ENCODE measurements at regions not wholly inside any gene's neighbourhood (a gene's known extent, or its start where the extent isn't known, plus 50 kb on each side); places are given as distances from the start of the nearest gene placed in this dataset.

- no peak for DNase-seq
Measured at GRCh38 chr21:37967036-37967435, 50.8 kb upstream of the KCNJ6 start.

GRCh38 chr21:37968744-37969143, 52.5 kb upstream of the KCNJ6 start:
- DNase-seq: no peak

GRCh38 chr21:37970548-37970947, 54.3 kb upstream of the KCNJ6 start:
- no peak for DNase-seq

- DNase-seq: no peak
Measured at GRCh38 chr21:37971390-37971950, 55.2 kb upstream of the KCNJ6 start.

GRCh38 chr21:37974081-37974480, 57.8 kb upstream of the KCNJ6 start:
- DNase-seq: no peak

- DNase-seq: no peak
Measured at GRCh38 chr21:37982496-37983318, 66.5 kb upstream of the KCNJ6 start.

- DNase-seq: no peak
Measured at GRCh38 chr21:37983336-37984095, 67.3 kb upstream of the KCNJ6 start.

- no peak for DNase-seq
Measured at GRCh38 chr21:37984416-37984815, 68.2 kb upstream of the KCNJ6 start.

- no peak for DNase-seq
Measured at GRCh38 chr21:37986000-37986399, 69.7 kb upstream of the KCNJ6 start.

GRCh38 chr21:37986751-37987399, 70.6 kb upstream of the KCNJ6 start:
- no peak for DNase-seq

GRCh38 chr21:37987668-37988067, 71.4 kb upstream of the KCNJ6 start:
- no peak for DNase-seq

GRCh38 chr21:37993071-37993470, 76.8 kb upstream of the KCNJ6 start:
- DNase-seq: no peak

GRCh38 chr21:37994211-37994610, 78.0 kb upstream of the KCNJ6 start:
- DNase-seq: no peak

GRCh38 chr21:38012672-38013071, 96.4 kb upstream of the KCNJ6 start:
- no peak for DNase-seq

- DNase-seq: no peak
Measured at GRCh38 chr21:38013741-38014140, 97.5 kb upstream of the KCNJ6 start.

- DNase-seq: no peak
Measured at GRCh38 chr21:38014298-38014697, 98.0 kb upstream of the KCNJ6 start.

GRCh38 chr21:38027901-38028498, 111.7 kb upstream of the KCNJ6 start:
- no peak for DNase-seq

GRCh38 chr21:38032082-38032801, 116.0 kb upstream of the KCNJ6 start:
- no peak for DNase-seq

GRCh38 chr21:38036016-38036415, 119.8 kb upstream of the KCNJ6 start:
- no peak for DNase-seq

- no peak for DNase-seq
Measured at GRCh38 chr21:38037416-38037815, 121.2 kb upstream of the KCNJ6 start.

- no peak for DNase-seq
Measured at GRCh38 chr21:38039369-38039768, 123.1 kb upstream of the KCNJ6 start.

GRCh38 chr21:38039841-38040240, 123.6 kb upstream of the KCNJ6 start:
- no peak for DNase-seq
